Activated CD4-positive, alpha-beta T cell treated with anti-CD3 and anti-CD28 coated beads, Interleukin-2, Interleukin-4, amounts not matched to agents 100 ng/mL and 50 ng/mL, durations not matched to agents 16 hours and 8 hours (primary cell): ENCODE measurements at regions not wholly inside any gene's neighbourhood (a gene's known extent, or its start where the extent isn't known, plus 50 kb on each side); places are given as distances from the start of the nearest gene placed in this dataset.
"Not testable (repeated sequence)": the region's sequence is repeated elsewhere in the genome, so short reads cannot be mapped to it uniquely, and the experiment has no call there.

ENCODE experiments used
- DNase-seq: peaks from one replicate; pipeline ENCODE4 v3.0.0-alpha.2; 2020; ENCODE audit warnings: low spot score

- no peak for DNase-seq
These were observed 100.2 kb upstream of the IPO9 start for GRCh38 chr1:201728731-201729130.

GRCh38 chr1:201729973-201730608, 98.9 kb upstream of the IPO9 start:
- no peak for DNase-seq

GRCh38 chr1:201730611-201731010, 98.3 kb upstream of the IPO9 start:
- DNase-seq = no peak

GRCh38 chr1:201731142-201731541, 97.8 kb upstream of the IPO9 start:
- DNase-seq = no peak

- no peak for DNase-seq
These were observed 97.4 kb upstream of the IPO9 start for GRCh38 chr1:201731592-201731991.

GRCh38 chr1:201732351-201732750, 96.6 kb upstream of the IPO9 start:
- DNase-seq = no peak

- not testable (repeated sequence) for DNase-seq
These were observed 94.7 kb upstream of the IPO9 start for GRCh38 chr1:201734221-201734620.

GRCh38 chr1:201734786-201735185, 94.2 kb upstream of the IPO9 start:
- DNase-seq = no peak

- no peak for DNase-seq
These were observed 92.1 kb upstream of the IPO9 start for GRCh38 chr1:201736707-201737320.

GRCh38 chr1:201737352-201738060, 91.5 kb upstream of the IPO9 start:
- no peak for DNase-seq

GRCh38 chr1:201739080-201739479, 89.9 kb upstream of the IPO9 start:
- no peak for DNase-seq

GRCh38 chr1:201739492-201740085, 89.4 kb upstream of the IPO9 start:
- DNase-seq = no peak

GRCh38 chr1:201740086-201740541, 88.8 kb upstream of the IPO9 start:
- DNase-seq = no peak

GRCh38 chr1:201740670-201741111, 88.3 kb upstream of the IPO9 start:
- DNase-seq = no peak

GRCh38 chr1:201741763-201742342, 87.1 kb upstream of the IPO9 start:
- DNase-seq = no peak

- no peak for DNase-seq
These were observed 86.5 kb upstream of the IPO9 start for GRCh38 chr1:201742476-201742875.

- DNase-seq = no peak
These were observed 85.8 kb upstream of the IPO9 start for GRCh38 chr1:201742955-201743805.

- no peak for DNase-seq
These were observed 83.9 kb upstream of the IPO9 start for GRCh38 chr1:201745023-201745422.

- DNase-seq = no peak
These were observed 82.8 kb upstream of the IPO9 start for GRCh38 chr1:201746156-201746555.

- no peak for DNase-seq
These were observed 81.7 kb upstream of the IPO9 start for GRCh38 chr1:201747261-201747660.

GRCh38 chr1:201748335-201748734, 80.6 kb upstream of the IPO9 start:
- DNase-seq = no peak
